ENCODE measurements at regions not wholly inside any gene's neighbourhood (a gene's known extent, or its start where the extent isn't known, plus 50 kb on each side); places are given as distances from the start of the nearest gene placed in this dataset.

GRCh38 chr15:47340571-47340920, 376.8 kb upstream of the SEMA6D start:
- Histone ChIP-seq H3K4me1 (ENCODE audit: insufficient read depth, low read length, poor library complexity, severe bottlenecking) (no peaks in the 10 kb centered on the region), H3K27me3 (replicated peaks; ENCODE audit: insufficient read depth, low read depth, low read length, poor library complexity) (no peaks in the 10 kb centered on the region), H3K4me3 (ENCODE audit: low read depth, low read length, poor library complexity, severe bottlenecking) (no peak overlapping the region), H3K27ac (ENCODE audit: low read depth, low read length, poor library complexity, severe bottlenecking) (no peak overlapping the region), H3K9me3 (ENCODE audit: low read depth, low read length, poor library complexity, severe bottlenecking) (no peaks in the 10 kb centered on the region), H3K36me3 (ENCODE audit: insufficient read depth, low read length, poor library complexity, severe bottlenecking) (no peaks in the 10 kb centered on the region)
- POLR2A ChIA-PET (ENCODE audit: low non-redundant PET), result no interaction called here
- CTCF ChIA-PET, result no interaction called here
- intact Hi-C loops (cut with micrococcal nuclease; ENCODE audit: unreplicated experiment), result no loop called here
- no peak for TF ChIP-seq CTCF (conservative IDR thresholded peaks at IDR 0.05; ENCODE audit: low read depth, low read length)
- TF ChIP-seq EZH2 (IDR thresholded peaks at IDR 0.05; ENCODE audit: borderline replicate concordance, low read depth, low read length, poor library complexity, severe bottlenecking), result no peak
- DNase-seq (ENCODE audit: low spot score), result no peak
- no TSS peak for BruUV-seq (replicated peaks)

GRCh38 chr15:47349179-47349578, 368.1 kb upstream of the SEMA6D start:
- CTCF ChIA-PET, result no interaction called here
- TF ChIP-seq CTCF (conservative IDR thresholded peaks at IDR 0.05; ENCODE audit: low read depth, low read length), result no peak
- TF ChIP-seq EZH2 (IDR thresholded peaks at IDR 0.05; ENCODE audit: borderline replicate concordance, low read depth, low read length, poor library complexity, severe bottlenecking), result no peak
- H3K4me3 ChIP-seq (ENCODE audit: low read depth, low read length, poor library complexity, severe bottlenecking), result no peak overlapping the region
- intact Hi-C loops (cut with micrococcal nuclease; ENCODE audit: unreplicated experiment), result no loop called here
- POLR2A ChIA-PET (ENCODE audit: low non-redundant PET), result no interaction called here
- no TSS peak for BruUV-seq (replicated peaks)
- no peaks in the 10 kb centered on the region for H3K27me3 ChIP-seq (replicated peaks; ENCODE audit: insufficient read depth, low read depth, low read length, poor library complexity)
- no peak overlapping the region for H3K27ac ChIP-seq (ENCODE audit: low read depth, low read length, poor library complexity, severe bottlenecking)
- H3K4me1 ChIP-seq (ENCODE audit: insufficient read depth, low read length, poor library complexity, severe bottlenecking), result peaks cover 16% of the 10 kb centered on the region
- no peaks in the 10 kb centered on the region for H3K9me3 ChIP-seq (ENCODE audit: low read depth, low read length, poor library complexity, severe bottlenecking)
- no peak for DNase-seq (ENCODE audit: low spot score)
- H3K36me3 ChIP-seq (ENCODE audit: insufficient read depth, low read length, poor library complexity, severe bottlenecking), result no peaks in the 10 kb centered on the region

- no TSS peak for BruUV-seq (replicated peaks)
- no peak overlapping the region for H3K4me3 ChIP-seq (ENCODE audit: low read depth, low read length, poor library complexity, severe bottlenecking)
- TF ChIP-seq EZH2 (IDR thresholded peaks at IDR 0.05; ENCODE audit: borderline replicate concordance, low read depth, low read length, poor library complexity, severe bottlenecking), result no peak
- TF ChIP-seq CTCF (conservative IDR thresholded peaks at IDR 0.05; ENCODE audit: low read depth, low read length), result no peak
- no peaks in the 10 kb centered on the region for H3K27me3 ChIP-seq (replicated peaks; ENCODE audit: insufficient read depth, low read depth, low read length, poor library complexity)
- H3K27ac ChIP-seq (ENCODE audit: low read depth, low read length, poor library complexity, severe bottlenecking), result no peak overlapping the region
- ChIA-PET CTCF (no interaction called here), POLR2A (ENCODE audit: low non-redundant PET) (no interaction called here)
- H3K9me3 ChIP-seq (ENCODE audit: low read depth, low read length, poor library complexity, severe bottlenecking), result no peaks in the 10 kb centered on the region
- peaks cover 27% of the 10 kb centered on the region for H3K4me1 ChIP-seq (ENCODE audit: insufficient read depth, low read length, poor library complexity, severe bottlenecking)
- intact Hi-C loops (cut with micrococcal nuclease; ENCODE audit: unreplicated experiment), result no loop called here
- H3K36me3 ChIP-seq (ENCODE audit: insufficient read depth, low read length, poor library complexity, severe bottlenecking), result no peaks in the 10 kb centered on the region
- DNase-seq (ENCODE audit: low spot score), result no peak
Observed at GRCh38 chr15:47351501-47351900, 365.8 kb upstream of the SEMA6D start.
